Stimulated activated CD8-positive, alpha-beta memory T cell treated with anti-CD3 and anti-CD28 coated beads, Interleukin-12 subunit alpha, Interleukin-12 subunit beta, amount 100 ng/mL, for 4 hours (primary cell): ENCODE measurements at regions not wholly inside any gene's neighbourhood (a gene's known extent, or its start where the extent isn't known, plus 50 kb on each side); places are given as distances from the start of the nearest gene placed in this dataset.

Source experiments
- DNase-seq: peaks from one replicate; pipeline ENCODE4 v3.0.0-alpha.2; 2020; ENCODE audit warnings: low read depth

GRCh38 chr16:6667393-6667792 is 665.3 kb upstream of the RBFOX1 start:
- DNase-seq = no peak

DNA sequence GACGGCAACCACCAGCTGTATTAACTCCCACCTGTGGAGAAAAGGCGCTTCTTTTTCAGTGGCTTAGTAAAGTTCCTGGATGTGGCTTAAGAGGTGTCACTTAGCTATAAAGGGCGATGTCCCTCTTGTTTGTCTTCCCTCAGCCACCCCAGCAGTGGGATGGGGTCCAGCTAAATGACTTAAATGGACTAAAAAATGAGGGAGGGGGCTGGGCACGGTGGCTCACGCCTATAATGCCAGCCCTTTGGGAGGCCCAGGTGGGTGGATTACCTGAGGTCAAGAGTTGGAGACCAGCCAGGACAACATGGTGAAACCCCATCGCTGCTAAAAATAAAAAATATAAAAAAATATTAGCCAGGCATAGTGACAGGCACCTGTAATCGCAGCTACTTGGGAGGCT is 667.5 kb upstream of the RBFOX1 start:
- DNase-seq = no peak

- DNase-seq = no peak
Observed at GRCh38 chr16:6663668-6664067, 669.0 kb upstream of the RBFOX1 start.

GRCh38 chr16:6656760-6657159 is 675.9 kb upstream of the RBFOX1 start:
- DNase-seq = no peak

GRCh38 chr16:6646891-6647290 is 685.8 kb upstream of the RBFOX1 start:
- DNase-seq = no peak

DNA sequence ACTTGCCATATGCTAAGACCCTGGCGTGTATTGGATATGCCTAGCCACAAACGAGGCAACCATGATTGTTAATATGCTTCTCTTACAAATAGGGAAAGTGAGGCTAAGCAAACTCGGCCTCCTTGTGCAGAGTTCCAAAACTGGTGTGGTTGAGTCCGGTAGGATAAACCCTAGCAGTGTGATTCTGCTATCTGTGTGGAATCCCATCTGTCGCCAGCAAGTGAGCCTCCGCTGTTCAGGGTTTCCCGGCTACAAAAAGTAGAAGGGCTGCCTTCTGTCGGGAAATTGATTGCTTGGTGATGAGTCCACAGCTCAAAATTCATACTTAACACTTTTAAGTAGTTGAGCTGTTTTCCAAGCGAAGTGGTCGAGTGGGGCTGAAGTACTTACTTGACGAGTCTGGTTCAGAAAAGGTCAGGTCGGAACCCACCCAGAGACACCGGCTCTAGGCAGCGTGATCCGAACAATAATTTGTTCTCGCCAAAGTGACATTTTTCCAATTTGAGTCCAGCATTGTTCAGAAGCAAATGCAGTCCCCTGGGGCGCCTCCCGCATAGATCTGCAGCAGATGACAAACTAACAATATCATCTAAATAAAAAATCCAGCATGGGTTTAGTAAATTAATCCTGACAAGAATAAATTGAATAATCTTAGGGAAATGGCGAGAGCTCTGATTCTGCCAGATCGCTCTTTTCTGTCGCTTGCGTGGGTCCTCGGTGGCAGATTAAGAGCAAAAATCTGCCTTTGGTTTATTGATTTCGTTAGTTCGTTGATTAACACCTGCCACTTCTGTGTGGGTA is 686.7 kb upstream of the RBFOX1 start:
- DNase-seq = no peak

DNA sequence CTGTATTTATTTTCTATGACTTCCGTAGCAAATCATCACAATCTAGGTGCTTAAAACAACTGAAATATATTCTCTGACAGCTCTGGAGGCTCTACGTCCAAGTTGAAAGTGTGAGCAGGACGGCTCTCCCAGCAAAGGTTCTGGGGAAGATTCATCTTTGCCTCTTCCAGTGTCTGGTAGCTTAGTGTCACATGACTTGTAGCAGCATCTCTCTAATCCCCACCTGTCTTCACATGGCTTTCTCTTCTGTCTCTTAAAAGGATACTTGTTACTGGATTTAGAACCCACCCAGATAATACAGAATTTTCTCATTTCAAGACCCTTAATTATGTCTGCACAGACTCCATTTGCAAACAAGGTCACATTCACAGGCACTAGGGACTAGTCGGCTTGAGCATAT is 687.7 kb upstream of the RBFOX1 start:
- no peak for DNase-seq

- DNase-seq = no peak
Observed at GRCh38 chr16:6643080-6643686, 689.5 kb upstream of the RBFOX1 start.

GRCh38 chr16:6642271-6642670 is 690.4 kb upstream of the RBFOX1 start:
- DNase-seq = no peak

- no peak for DNase-seq
Observed at GRCh38 chr16:6641091-6641490, 691.6 kb upstream of the RBFOX1 start.

- DNase-seq = no peak
Observed at GRCh38 chr16:6636457-6636856, 696.2 kb upstream of the RBFOX1 start.

GRCh38 chr16:6634151-6634550 is 698.5 kb upstream of the RBFOX1 start:
- DNase-seq = no peak

DNA sequence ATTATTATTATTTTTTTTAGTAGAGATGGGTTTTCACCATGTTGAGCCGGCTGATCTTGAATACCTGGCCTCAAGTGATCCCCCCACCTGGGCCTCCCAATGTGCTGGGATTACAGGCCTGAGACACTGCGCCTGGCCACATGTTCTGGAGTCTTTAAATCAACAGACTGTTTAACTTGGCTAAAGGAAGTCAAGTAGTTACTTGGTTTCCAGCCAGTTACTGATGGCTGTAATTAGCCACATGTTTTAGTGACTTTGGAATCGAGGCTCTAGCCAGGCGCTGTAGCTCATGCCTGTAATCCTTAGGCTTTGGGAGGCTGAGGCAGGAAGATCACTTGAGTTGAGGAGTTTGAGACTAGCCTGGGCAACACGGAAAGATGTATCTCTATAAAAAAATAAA is 699.2 kb upstream of the RBFOX1 start:
- DNase-seq = no peak

GRCh38 chr16:6629110-6629509 is 703.5 kb upstream of the RBFOX1 start:
- DNase-seq = no peak

DNA sequence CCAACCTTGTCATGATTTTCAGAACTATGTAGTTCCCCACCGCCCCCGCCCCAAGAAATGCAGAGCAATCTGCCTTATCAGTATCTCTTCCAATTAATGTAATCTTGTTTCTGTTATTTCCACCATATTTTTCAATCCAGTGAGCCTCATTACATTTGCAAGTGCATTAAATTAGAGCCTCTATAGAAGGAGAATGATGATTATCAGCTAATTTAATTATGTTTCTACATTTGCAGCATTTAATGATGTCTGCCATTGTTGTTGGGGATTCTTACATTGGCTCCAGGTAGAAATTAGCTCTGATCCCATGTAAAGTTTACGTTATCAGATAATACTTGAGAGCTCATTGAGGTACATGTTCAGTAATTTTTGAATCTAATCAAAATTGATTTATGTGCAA is 707.0 kb upstream of the RBFOX1 start:
- DNase-seq = no peak

DNA sequence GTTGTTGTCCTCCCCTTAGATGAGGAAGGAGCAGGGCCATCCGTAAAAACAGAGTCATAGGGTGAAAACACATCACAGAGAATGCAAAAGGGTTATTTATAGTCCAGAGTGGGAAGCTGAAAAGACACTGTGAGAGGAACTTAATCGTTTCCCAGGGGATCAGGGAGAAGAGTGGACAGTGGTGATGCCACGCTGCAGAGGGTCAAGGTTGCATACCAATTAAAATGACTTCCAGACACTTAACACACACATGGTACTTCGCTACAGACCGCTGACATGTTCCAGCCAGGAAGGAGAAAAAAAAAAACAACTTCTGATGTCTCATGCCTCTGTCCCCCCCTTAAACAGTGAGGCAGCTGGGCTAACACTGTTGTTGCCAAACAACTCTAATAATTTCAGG is 713.8 kb upstream of the RBFOX1 start:
- no peak for DNase-seq

DNA sequence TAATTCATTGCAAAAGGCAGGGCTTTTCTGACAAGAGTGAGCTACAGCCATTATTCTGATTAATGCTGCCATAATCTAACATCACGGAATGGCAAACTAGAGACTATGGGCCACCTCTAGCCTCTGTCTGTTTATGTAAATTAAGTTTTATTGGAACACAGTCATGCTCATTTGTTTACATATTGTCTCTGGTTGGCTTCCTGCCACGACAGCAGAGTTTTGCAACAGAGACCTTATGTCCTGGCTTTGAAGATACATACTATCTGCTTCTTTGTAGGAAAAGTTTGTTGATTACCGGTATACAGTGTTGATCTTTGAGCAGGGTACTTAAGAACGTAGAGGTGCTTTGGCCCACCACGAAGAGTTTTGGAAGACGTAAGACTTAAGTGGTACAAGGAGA is 715.9 kb upstream of the RBFOX1 start:
- no peak for DNase-seq

DNA sequence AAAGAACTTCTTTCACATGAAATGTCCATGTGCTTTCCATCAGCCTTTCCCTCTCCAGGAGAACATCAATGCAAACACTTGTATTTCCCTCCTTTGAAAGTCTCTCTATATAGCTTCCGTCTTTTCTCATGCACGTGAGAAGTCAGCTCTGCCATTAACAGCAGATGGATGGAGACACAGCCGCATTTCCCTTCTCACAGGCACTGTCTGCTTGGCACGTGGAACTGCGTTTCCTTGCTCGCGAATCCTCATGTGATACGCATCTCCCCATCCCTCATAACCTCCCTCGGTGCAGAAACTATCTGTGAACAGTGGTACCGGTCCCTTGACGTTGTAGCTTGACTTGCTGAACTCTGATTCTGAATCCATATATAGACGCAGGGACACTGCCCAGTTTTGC is 717.0 kb upstream of the RBFOX1 start:
- no peak for DNase-seq

DNA sequence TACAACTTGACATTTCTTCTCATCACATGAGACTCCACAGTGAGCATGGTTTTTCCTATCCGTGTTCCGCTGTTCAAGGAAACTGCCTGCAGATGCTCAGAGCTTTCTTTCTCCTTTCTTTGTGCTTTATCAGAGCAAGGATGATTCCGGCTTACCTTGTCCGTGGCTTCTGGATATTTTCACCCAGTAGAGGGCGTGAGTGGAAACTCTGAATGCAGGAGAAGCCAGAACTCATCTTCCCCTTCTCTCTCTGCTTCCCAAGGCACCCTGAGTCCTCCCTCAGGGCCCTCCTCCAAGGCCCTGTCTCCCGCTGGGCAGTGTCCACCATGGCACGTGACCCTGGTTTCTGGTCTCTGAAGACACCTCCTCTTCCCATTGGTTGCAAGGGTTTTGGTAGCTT is 721.1 kb upstream of the RBFOX1 start:
- DNase-seq = no peak

DNA sequence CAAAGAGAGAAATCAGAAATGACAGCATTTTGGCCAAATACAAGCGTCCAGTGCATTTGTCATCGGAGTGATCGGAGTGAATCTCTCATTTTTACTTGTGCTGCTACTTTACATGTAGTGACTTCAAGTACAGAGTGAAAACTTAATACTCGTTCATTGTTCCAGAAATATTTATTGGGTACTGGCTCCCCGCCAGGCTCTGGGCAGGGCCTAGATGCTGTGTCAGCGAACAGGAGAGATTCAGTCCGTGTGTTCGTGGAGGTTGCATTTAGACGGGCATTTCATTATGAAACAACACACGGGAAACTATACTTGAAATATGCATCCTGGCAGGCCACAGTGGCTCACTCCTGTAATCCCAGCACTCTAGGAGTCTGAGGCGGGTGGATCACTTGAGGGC is 727.2 kb upstream of the RBFOX1 start:
- DNase-seq = no peak

GRCh38 chr16:6603780-6604325 is 728.8 kb upstream of the RBFOX1 start:
- DNase-seq = no peak

DNA sequence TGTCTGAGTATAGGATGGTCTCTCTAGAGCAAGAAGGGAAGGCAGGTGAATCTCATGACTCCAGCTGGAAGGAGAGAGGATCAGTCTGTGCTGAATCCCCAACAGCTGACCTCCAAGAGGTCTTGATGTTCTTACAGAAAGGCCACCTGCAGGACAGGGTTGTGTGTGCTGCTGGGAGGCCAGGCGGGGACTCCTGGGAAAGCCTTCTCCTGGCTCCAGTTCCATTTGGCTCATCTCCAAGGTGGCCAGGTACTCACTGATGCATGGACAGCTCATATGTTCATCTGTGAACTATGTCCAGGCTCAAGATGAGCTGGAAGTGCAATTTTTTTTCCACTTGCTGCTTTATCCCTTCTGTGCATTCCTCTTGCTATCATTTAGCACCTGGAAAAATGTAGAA is 730.2 kb upstream of the RBFOX1 start:
- no peak for DNase-seq

GRCh38 chr16:6600167-6600566 is 732.5 kb upstream of the RBFOX1 start:
- no peak for DNase-seq

DNA sequence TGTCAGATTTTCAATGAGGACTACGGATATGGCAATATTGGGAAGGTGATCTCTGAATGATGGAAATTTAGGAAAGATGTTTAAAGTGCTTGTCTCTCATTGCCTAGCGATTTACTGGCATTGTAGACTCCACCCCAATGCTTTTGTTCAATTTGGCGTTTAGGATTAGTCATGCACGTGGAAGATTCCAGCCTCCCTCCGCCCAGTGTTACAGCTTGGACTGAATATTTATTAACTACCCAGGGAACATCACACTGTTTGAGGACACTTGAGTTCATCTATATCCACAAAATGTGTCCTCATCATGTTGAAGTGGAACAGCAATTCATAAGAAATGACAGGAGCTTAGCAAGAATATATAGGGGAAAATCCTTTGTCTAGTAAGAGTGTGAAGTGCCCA is 738.8 kb upstream of the RBFOX1 start:
- DNase-seq = no peak
